ENCODE measurements at regions not wholly inside any gene's neighbourhood (a gene's known extent, or its start where the extent isn't known, plus 50 kb on each side); places are given as distances from the start of the nearest gene placed in this dataset.
"Not testable (repeated sequence)": the region's sequence is repeated elsewhere in the genome, so short reads cannot be mapped to it uniquely, and the experiment has no call there.

- no peak for DNase-seq (ENCODE audit: low read depth, low spot score)
Measured at GRCh38 chr13:104577071-104577815, 1511.0 kb upstream of the SLC10A2 start.

GRCh38 chr13:104571893-104572229 lies 1505.6 kb upstream of the SLC10A2 start:
- no peak for DNase-seq (ENCODE audit: low read depth, low spot score)

GRCh38 chr13:104571161-104571892 lies 1505.1 kb upstream of the SLC10A2 start:
- DNase-seq (ENCODE audit: low read depth, low spot score) = peak; percentile 39

- no peak for DNase-seq (ENCODE audit: low read depth, low spot score)
Measured at GRCh38 chr13:104567114-104567513, 1500.9 kb upstream of the SLC10A2 start.

- DNase-seq (ENCODE audit: low read depth, low spot score) = no peak
Measured at GRCh38 chr13:104565888-104566287, 1499.7 kb upstream of the SLC10A2 start.

- DNase-seq (ENCODE audit: low read depth, low spot score) = no peak
Measured at GRCh38 chr13:104553896-104554295, 1487.7 kb upstream of the SLC10A2 start.

- DNase-seq (ENCODE audit: low read depth, low spot score) = no peak
Measured at GRCh38 chr13:104553186-104553585, 1487.0 kb upstream of the SLC10A2 start.

- DNase-seq (ENCODE audit: low read depth, low spot score) = no peak
Measured at GRCh38 chr13:104534847-104535246, 1468.6 kb upstream of the SLC10A2 start.

- no peak for DNase-seq (ENCODE audit: low read depth, low spot score)
Measured at GRCh38 chr13:104532132-104532531, 1465.9 kb upstream of the SLC10A2 start.

- no peak for DNase-seq (ENCODE audit: low read depth, low spot score)
Measured at GRCh38 chr13:104530741-104531140, 1464.5 kb upstream of the SLC10A2 start.

GRCh38 chr13:104526561-104526960 lies 1460.3 kb upstream of the SLC10A2 start:
- DNase-seq (ENCODE audit: low read depth, low spot score) = no peak

GRCh38 chr13:104525467-104525866 lies 1459.2 kb upstream of the SLC10A2 start:
- no peak for DNase-seq (ENCODE audit: low read depth, low spot score)

GRCh38 chr13:104522235-104523072 lies 1456.2 kb upstream of the SLC10A2 start:
- DNase-seq (ENCODE audit: low read depth, low spot score) = no peak

- no peak for DNase-seq (ENCODE audit: low read depth, low spot score)
Measured at GRCh38 chr13:104510422-104510821, 1444.2 kb upstream of the SLC10A2 start.

- DNase-seq (ENCODE audit: low read depth, low spot score) = not testable (repeated sequence)
Measured at GRCh38 chr13:104493502-104493901, 1427.3 kb upstream of the SLC10A2 start.

- no peak for DNase-seq (ENCODE audit: low read depth, low spot score)
Measured at GRCh38 chr13:104491916-104492315, 1425.7 kb upstream of the SLC10A2 start.

GRCh38 chr13:104487006-104487405 lies 1420.8 kb upstream of the SLC10A2 start:
- DNase-seq (ENCODE audit: low read depth, low spot score) = no peak

GRCh38 chr13:104485571-104485970 lies 1419.4 kb upstream of the SLC10A2 start:
- no peak for DNase-seq (ENCODE audit: low read depth, low spot score)

- DNase-seq (ENCODE audit: low read depth, low spot score) = no peak
Measured at GRCh38 chr13:104483631-104484030, 1417.4 kb upstream of the SLC10A2 start.

GRCh38 chr13:104477261-104477660 lies 1411.0 kb upstream of the SLC10A2 start:
- DNase-seq (ENCODE audit: low read depth, low spot score) = no peak

- no peak for DNase-seq (ENCODE audit: low read depth, low spot score)
Measured at GRCh38 chr13:104473936-104474335, 1407.7 kb upstream of the SLC10A2 start.

- DNase-seq (ENCODE audit: low read depth, low spot score) = no peak
Measured at GRCh38 chr13:104466016-104466415, 1399.8 kb upstream of the SLC10A2 start.

All from brain pericyte (primary cell).